ENCODE measurements at regions not wholly inside any gene's neighbourhood (a gene's known extent, or its start where the extent isn't known, plus 50 kb on each side); places are given as distances from the start of the nearest gene placed in this dataset.

DNA sequence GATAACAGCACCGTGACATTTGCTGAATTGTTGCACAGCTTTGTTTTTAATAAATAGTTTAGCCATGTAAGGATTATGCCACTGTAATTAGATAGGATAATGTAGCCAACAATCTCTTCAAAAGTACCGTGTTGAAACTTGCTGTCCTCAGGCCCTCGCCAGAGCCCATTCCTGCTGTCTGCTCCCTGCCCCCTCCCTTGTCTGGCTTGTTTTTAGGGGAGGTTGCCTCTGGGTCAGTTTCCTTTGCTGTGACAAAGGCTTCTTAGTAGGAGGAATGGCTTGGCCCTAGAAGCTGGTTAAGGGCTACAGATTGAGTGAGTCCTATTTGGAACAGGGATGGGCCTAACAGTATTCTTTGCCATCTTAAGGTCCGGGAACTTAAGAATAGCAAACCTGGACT is 107.9 kb downstream of the LMO4 start:
- Histone ChIP-seq H3K27ac (replicated peaks; ENCODE audit: low read length) (no peak overlapping the region), H2AK5ac (ENCODE audit: low read depth, low read length) (no peak overlapping the region), H3K27me3 (ENCODE audit: control insufficient read depth in 3 of 3, insufficient read depth in 3 of 3, low read depth in 1 of 3, low read length in 3 of 3) (no peaks in the 10 kb centered on the region), H3K4me3 (ENCODE audit: low read length in 2 of 2) (no peak overlapping the region), H3K79me1 (ENCODE audit: low read depth, low read length) (no peaks in the 10 kb centered on the region), H3K18ac (ENCODE audit: low read length) (no peak overlapping the region), H2BK120ac (ENCODE audit: low read depth, low read length) (no peak overlapping the region), H2BK12ac (ENCODE audit: low read length) (no peak overlapping the region), H3K9ac (ENCODE audit: low read depth, low read length, poor library complexity) (no peak overlapping the region), H2BK15ac (ENCODE audit: low read length) (no peak overlapping the region), H3K4ac (ENCODE audit: low read length) (no peak overlapping the region), H3K4me2 (ENCODE audit: insufficient read depth, low read length, poor library complexity, severe bottlenecking) (no peak overlapping the region), H3K9me3 (replicated peaks in 1 of 2; ENCODE audit: control insufficient read depth in 2 of 2, insufficient read depth in 1 of 2, low read depth in 1 of 2, low read length in 2 of 2) (no peaks in the 10 kb centered on the region), H3K4me1 (ENCODE audit: control insufficient read depth in 2 of 2, insufficient read depth in 1 of 2, low read depth in 1 of 2, low read length in 2 of 2) (peaks cover 0 to 4% of the 10 kb centered on the region in 2 donors), H4K8ac (ENCODE audit: low read depth, low read length) (no peak overlapping the region), H2BK5ac (ENCODE audit: low read length) (no peak overlapping the region), H2AFZ (ENCODE audit: low read length) (no peak overlapping the region), H3K23ac (ENCODE audit: low read depth, low read length, poor library complexity) (no peak overlapping the region), H3K36me3 (replicated peaks in 1 of 2; ENCODE audit: control insufficient read depth in 2 of 2, insufficient read depth in 2 of 2, low read length in 2 of 2) (peaks cover 0 to 1% of the 10 kb centered on the region in 2 donors), H4K91ac (ENCODE audit: low read depth, low read length, poor library complexity) (no peak overlapping the region), H3K14ac (ENCODE audit: low read length) (no peak overlapping the region)
- WGBS, 2 donors (ENCODE audit: extremely low coverage in 2 of 2, insufficient read length in 2 of 2, insufficient replicate concordance in 1 of 2): no CpG with 5 or more reads among the region's 4 CpGs
- DNase-seq (ENCODE audit: low spot score): no peak

GRCh38 chr1:87437663-87438295 is 109.1 kb downstream of the LMO4 start:
- Histone ChIP-seq H3K79me1 (ENCODE audit: low read depth, low read length) (no peaks in the 10 kb centered on the region), H3K4me1 (ENCODE audit: control insufficient read depth in 2 of 2, insufficient read depth in 1 of 2, low read depth in 1 of 2, low read length in 2 of 2) (peaks cover 0 to 4% of the 10 kb centered on the region in 2 donors), H2BK15ac (ENCODE audit: low read length) (no peak overlapping the region), H3K18ac (ENCODE audit: low read length) (no peak overlapping the region), H3K27ac (replicated peaks; ENCODE audit: low read length) (no peak overlapping the region), H3K14ac (ENCODE audit: low read length) (no peak overlapping the region), H3K36me3 (replicated peaks in 1 of 2; ENCODE audit: control insufficient read depth in 2 of 2, insufficient read depth in 2 of 2, low read length in 2 of 2) (peaks cover 0 to 1% of the 10 kb centered on the region in 2 donors), H2AFZ (ENCODE audit: low read length) (no peak overlapping the region), H3K27me3 (ENCODE audit: control insufficient read depth in 3 of 3, insufficient read depth in 3 of 3, low read depth in 1 of 3, low read length in 3 of 3) (no peaks in the 10 kb centered on the region), H2BK5ac (ENCODE audit: low read length) (no peak overlapping the region), H2AK5ac (ENCODE audit: low read depth, low read length) (no peak overlapping the region), H4K91ac (ENCODE audit: low read depth, low read length, poor library complexity) (no peak overlapping the region), H4K8ac (ENCODE audit: low read depth, low read length) (no peak overlapping the region), H3K4me2 (ENCODE audit: insufficient read depth, low read length, poor library complexity, severe bottlenecking) (no peak overlapping the region), H3K9me3 (replicated peaks in 1 of 2; ENCODE audit: control insufficient read depth in 2 of 2, insufficient read depth in 1 of 2, low read depth in 1 of 2, low read length in 2 of 2) (no peaks in the 10 kb centered on the region), H3K9ac (ENCODE audit: low read depth, low read length, poor library complexity) (no peak overlapping the region), H2BK120ac (ENCODE audit: low read depth, low read length) (no peak overlapping the region), H3K23ac (ENCODE audit: low read depth, low read length, poor library complexity) (no peak overlapping the region), H2BK12ac (ENCODE audit: low read length) (no peak overlapping the region), H3K4ac (ENCODE audit: low read length) (no peak overlapping the region), H3K4me3 (ENCODE audit: low read length in 2 of 2) (no peak overlapping the region)
- no CpG with 5 or more reads among the region's 3 CpGs for WGBS, 2 donors (ENCODE audit: extremely low coverage in 2 of 2, insufficient read length in 2 of 2, insufficient replicate concordance in 1 of 2)
- DNase-seq (ENCODE audit: low spot score): no peak

GRCh38 chr1:87439821-87440220 is 111.1 kb downstream of the LMO4 start:
- no peak overlapping the region for H4K91ac ChIP-seq (ENCODE audit: low read depth, low read length, poor library complexity)
- WGBS, 2 donors (ENCODE audit: extremely low coverage in 2 of 2, insufficient read length in 2 of 2, insufficient replicate concordance in 1 of 2): no CpG with 5 or more reads among the region's 5 CpGs

GRCh38 chr1:87449348-87449963 is 120.8 kb downstream of the LMO4 start:
- Histone ChIP-seq H3K4me2 (ENCODE audit: insufficient read depth, low read length, poor library complexity, severe bottlenecking) (no peak overlapping the region), H3K27me3 (ENCODE audit: control insufficient read depth in 3 of 3, insufficient read depth in 3 of 3, low read depth in 1 of 3, low read length in 3 of 3) (no peaks in the 10 kb centered on the region), H2BK12ac (ENCODE audit: low read length) (no peak overlapping the region), H3K14ac (ENCODE audit: low read length) (no peak overlapping the region), H3K79me1 (ENCODE audit: low read depth, low read length) (no peaks in the 10 kb centered on the region), H3K36me3 (replicated peaks in 1 of 2; ENCODE audit: control insufficient read depth in 2 of 2, insufficient read depth in 2 of 2, low read length in 2 of 2) (no peaks in the 10 kb centered on the region), H2AK5ac (ENCODE audit: low read depth, low read length) (no peak overlapping the region), H3K18ac (ENCODE audit: low read length) (no peak overlapping the region), H3K4ac (ENCODE audit: low read length) (no peak overlapping the region), H3K4me1 (ENCODE audit: control insufficient read depth in 2 of 2, insufficient read depth in 1 of 2, low read depth in 1 of 2, low read length in 2 of 2) (no peaks in the 10 kb centered on the region), H2BK5ac (ENCODE audit: low read length) (no peak overlapping the region), H3K23ac (ENCODE audit: low read depth, low read length, poor library complexity) (no peak overlapping the region), H4K91ac (ENCODE audit: low read depth, low read length, poor library complexity) (no peak overlapping the region), H2AFZ (ENCODE audit: low read length) (no peak overlapping the region), H3K4me3 (ENCODE audit: low read length in 2 of 2) (no peak overlapping the region), H3K9ac (ENCODE audit: low read depth, low read length, poor library complexity) (no peak overlapping the region), H4K8ac (ENCODE audit: low read depth, low read length) (no peak overlapping the region), H3K27ac (replicated peaks; ENCODE audit: low read length) (no peak overlapping the region), H3K9me3 (replicated peaks in 1 of 2; ENCODE audit: control insufficient read depth in 2 of 2, insufficient read depth in 1 of 2, low read depth in 1 of 2, low read length in 2 of 2) (peaks cover 0 to 2% of the 10 kb centered on the region in 2 donors), H2BK15ac (ENCODE audit: low read length) (no peak overlapping the region), H2BK120ac (ENCODE audit: low read depth, low read length) (no peak overlapping the region)
- no peak for DNase-seq (ENCODE audit: low spot score)
- no CpG with 5 or more reads among the region's 7 CpGs for WGBS, 2 donors (ENCODE audit: extremely low coverage in 2 of 2, insufficient read length in 2 of 2, insufficient replicate concordance in 1 of 2)

More at GRCh38 chr1:87439821-87440220, 111.1 kb downstream of the LMO4 start:
- H3K9ac ChIP-seq (ENCODE audit: low read depth, low read length, poor library complexity): no peak overlapping the region
- H3K79me1 ChIP-seq (ENCODE audit: low read depth, low read length): no peaks in the 10 kb centered on the region
- H2BK15ac ChIP-seq (ENCODE audit: low read length): no peak overlapping the region
- no peak overlapping the region for H2AK5ac ChIP-seq (ENCODE audit: low read depth, low read length)
- H3K4me2 ChIP-seq (ENCODE audit: insufficient read depth, low read length, poor library complexity, severe bottlenecking): no peak overlapping the region
- H2BK120ac ChIP-seq (ENCODE audit: low read depth, low read length): no peak overlapping the region
- peaks cover 0 to 4% of the 10 kb centered on the region in 2 donors for H3K4me1 ChIP-seq (ENCODE audit: control insufficient read depth in 2 of 2, insufficient read depth in 1 of 2, low read depth in 1 of 2, low read length in 2 of 2)
- H3K4ac ChIP-seq (ENCODE audit: low read length): no peak overlapping the region
- H3K27ac ChIP-seq (replicated peaks; ENCODE audit: low read length): no peak overlapping the region
- H2AFZ ChIP-seq (ENCODE audit: low read length): no peak overlapping the region
- H3K23ac ChIP-seq (ENCODE audit: low read depth, low read length, poor library complexity): no peak overlapping the region
- no peaks in the 10 kb centered on the region for H3K27me3 ChIP-seq (ENCODE audit: control insufficient read depth in 3 of 3, insufficient read depth in 3 of 3, low read depth in 1 of 3, low read length in 3 of 3)
- no peak overlapping the region for H3K18ac ChIP-seq (ENCODE audit: low read length)
- H2BK12ac ChIP-seq (ENCODE audit: low read length): no peak overlapping the region
- H3K36me3 ChIP-seq (replicated peaks in 1 of 2; ENCODE audit: control insufficient read depth in 2 of 2, insufficient read depth in 2 of 2, low read length in 2 of 2): no peaks in the 10 kb centered on the region
- H2BK5ac ChIP-seq (ENCODE audit: low read length): no peak overlapping the region
- H3K4me3 ChIP-seq (ENCODE audit: low read length in 2 of 2): no peak overlapping the region
- peaks cover 0 to 1% of the 10 kb centered on the region in 2 donors for H3K9me3 ChIP-seq (replicated peaks in 1 of 2; ENCODE audit: control insufficient read depth in 2 of 2, insufficient read depth in 1 of 2, low read depth in 1 of 2, low read length in 2 of 2)
- no peak overlapping the region for H3K14ac ChIP-seq (ENCODE audit: low read length)
- no peak overlapping the region for H4K8ac ChIP-seq (ENCODE audit: low read depth, low read length)
- DNase-seq (ENCODE audit: low spot score): no peak
